ENCODE measurements at regions not wholly inside any gene's neighbourhood (a gene's known extent, or its start where the extent isn't known, plus 50 kb on each side); places are given as distances from the start of the nearest gene placed in this dataset.
"Not testable (repeated sequence)": the region's sequence is repeated elsewhere in the genome, so short reads cannot be mapped to it uniquely, and the experiment has no call there.

DNA sequence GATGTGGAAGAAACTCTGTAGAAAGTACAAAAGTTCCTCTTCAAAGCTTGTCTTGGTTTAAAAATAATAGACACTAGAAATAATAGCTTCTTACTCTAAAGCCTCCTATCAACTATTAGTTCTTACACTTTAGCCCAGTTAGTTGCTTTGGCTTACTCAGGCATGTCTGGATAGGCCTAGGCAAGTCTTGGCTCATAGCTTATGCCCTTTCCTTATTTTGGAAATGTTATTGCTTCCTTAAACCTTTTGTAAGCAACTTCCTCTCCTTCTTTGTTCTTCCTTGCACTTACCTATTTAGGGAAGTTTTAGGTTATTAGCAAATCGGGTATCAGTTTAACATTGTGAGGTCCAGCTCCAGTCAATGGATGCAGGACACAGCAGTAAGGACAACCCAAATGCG is 628.4 kb upstream of the PRR20A start:
- not testable (repeated sequence) for ATAC-seq

DNA sequence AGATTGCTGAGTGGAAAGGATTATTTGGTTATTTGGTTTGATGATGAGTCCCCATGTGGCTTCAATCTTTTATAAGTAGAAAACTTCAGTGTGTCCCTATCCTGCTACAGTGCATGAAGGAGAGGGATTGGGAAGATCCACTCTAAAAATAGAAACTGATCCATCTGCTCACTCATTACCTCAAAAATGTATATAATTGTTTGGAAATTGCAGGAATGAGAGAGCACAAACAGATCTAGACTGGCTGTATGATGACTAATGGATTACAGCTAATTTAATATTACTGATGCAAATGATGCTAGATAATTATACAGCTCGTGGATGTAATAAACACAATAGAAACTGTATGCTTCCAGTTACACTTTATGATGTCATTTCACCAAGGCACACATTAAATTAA is 625.3 kb upstream of the PRR20A start:
- ATAC-seq, result no peak

DNA sequence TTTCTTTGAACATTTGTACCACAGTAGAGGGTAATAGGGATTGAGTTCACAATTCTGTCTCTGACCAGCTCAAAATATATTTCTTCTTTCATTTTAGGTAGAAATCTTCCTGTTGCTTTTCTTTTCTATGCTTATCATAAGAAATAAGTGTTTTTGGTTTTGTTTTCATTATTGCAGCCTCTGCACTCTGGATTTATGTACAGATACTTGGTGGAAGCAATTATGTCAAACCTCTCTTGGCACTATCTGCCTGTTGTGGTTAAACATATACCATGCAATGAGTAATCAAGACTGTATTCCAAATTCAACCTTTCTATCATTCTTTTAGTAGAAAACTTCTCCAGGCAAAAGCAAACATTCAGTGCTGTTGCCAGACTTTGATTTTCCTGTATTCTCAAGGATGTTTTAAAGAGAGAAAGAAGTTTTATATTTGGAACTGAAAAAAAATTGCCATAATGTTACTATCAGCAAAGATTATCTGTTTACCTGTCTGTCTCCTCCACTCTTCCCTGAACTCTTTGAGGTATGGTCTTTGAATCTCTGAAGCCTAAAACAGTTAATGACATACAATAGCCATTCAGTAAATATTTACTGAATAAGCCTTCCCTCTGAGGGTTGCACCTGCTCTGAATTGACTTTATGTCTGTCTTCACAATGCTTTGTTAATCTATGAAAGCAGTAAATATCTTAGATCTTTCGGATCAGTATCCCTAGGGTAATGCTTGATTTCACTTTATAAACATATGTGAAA is 612.5 kb upstream of the PRR20A start:
- no peak for ATAC-seq
- TF ChIP-seq BACH2 (CRISPR knock-in tag; IDR thresholded peaks at IDR 0.05; ENCODE audit: borderline replicate concordance) (no peak), ZFP3 (CRISPR knock-in tag; IDR thresholded peaks at IDR 0.05) (no peak), TCF4 (CRISPR knock-in tag; IDR thresholded peaks at IDR 0.05; ENCODE audit: borderline replicate concordance) (no peak), PPARA (CRISPR knock-in tag; IDR thresholded peaks at IDR 0.05; ENCODE audit: borderline replicate concordance) (no peak), ZFP30 (CRISPR knock-in tag; IDR thresholded peaks at IDR 0.05) (no peak), OSR1 (CRISPR knock-in tag; IDR thresholded peaks at IDR 0.05) (no peak), SNAI2 (CRISPR knock-in tag; IDR thresholded peaks at IDR 0.05) (no peak), ZNF565 (CRISPR knock-in tag; conservative IDR thresholded peaks at IDR 0.05; ENCODE audit: low read depth) (no peak), ZC3H10 (CRISPR knock-in tag; IDR thresholded peaks at IDR 0.05) (no peak)
- TF ChIP-seq, protein P1, sequence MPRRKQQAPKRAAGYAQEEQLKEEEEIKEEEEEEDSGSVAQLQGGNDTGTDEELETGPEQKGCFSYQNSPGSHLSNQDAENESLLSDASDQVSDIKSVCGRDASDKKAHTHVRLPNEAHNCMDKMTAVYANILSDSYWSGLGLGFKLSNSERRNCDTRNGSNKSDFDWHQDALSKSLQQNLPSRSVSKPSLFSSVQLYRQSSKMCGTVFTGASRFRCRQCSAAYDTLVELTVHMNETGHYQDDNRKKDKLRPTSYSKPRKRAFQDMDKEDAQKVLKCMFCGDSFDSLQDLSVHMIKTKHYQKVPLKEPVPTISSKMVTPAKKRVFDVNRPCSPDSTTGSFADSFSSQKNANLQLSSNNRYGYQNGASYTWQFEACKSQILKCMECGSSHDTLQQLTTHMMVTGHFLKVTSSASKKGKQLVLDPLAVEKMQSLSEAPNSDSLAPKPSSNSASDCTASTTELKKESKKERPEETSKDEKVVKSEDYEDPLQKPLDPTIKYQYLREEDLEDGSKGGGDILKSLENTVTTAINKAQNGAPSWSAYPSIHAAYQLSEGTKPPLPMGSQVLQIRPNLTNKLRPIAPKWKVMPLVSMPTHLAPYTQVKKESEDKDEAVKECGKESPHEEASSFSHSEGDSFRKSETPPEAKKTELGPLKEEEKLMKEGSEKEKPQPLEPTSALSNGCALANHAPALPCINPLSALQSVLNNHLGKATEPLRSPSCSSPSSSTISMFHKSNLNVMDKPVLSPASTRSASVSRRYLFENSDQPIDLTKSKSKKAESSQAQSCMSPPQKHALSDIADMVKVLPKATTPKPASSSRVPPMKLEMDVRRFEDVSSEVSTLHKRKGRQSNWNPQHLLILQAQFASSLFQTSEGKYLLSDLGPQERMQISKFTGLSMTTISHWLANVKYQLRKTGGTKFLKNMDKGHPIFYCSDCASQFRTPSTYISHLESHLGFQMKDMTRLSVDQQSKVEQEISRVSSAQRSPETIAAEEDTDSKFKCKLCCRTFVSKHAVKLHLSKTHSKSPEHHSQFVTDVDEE (CRISPR knock-in tag; IDR thresholded peaks at IDR 0.05), result no peak

More for the DNA sequence above, 625.3 kb upstream of the PRR20A start:
- TF ChIP-seq ZC3H10 (CRISPR knock-in tag; IDR thresholded peaks at IDR 0.05) (no peak), ARNTL (CRISPR knock-in tag; IDR thresholded peaks at IDR 0.05; ENCODE audit: borderline replicate concordance, low read depth) (no peak), PPARA (CRISPR knock-in tag; IDR thresholded peaks at IDR 0.05; ENCODE audit: borderline replicate concordance) (no peak), TCF4 (CRISPR knock-in tag; IDR thresholded peaks at IDR 0.05; ENCODE audit: borderline replicate concordance) (no peak), CSDC2 (CRISPR knock-in tag; IDR thresholded peaks at IDR 0.05) (no peak), TOX (CRISPR knock-in tag; IDR thresholded peaks at IDR 0.05; ENCODE audit: borderline replicate concordance) (no peak), GLIS3 (CRISPR knock-in tag; IDR thresholded peaks at IDR 0.05) (no peak), ZNF70 (CRISPR knock-in tag; IDR thresholded peaks at IDR 0.05) (no peak), ZFP30 (CRISPR knock-in tag; IDR thresholded peaks at IDR 0.05) (no peak), RARB (CRISPR knock-in tag; IDR thresholded peaks at IDR 0.05) (no peak), BACH2 (CRISPR knock-in tag; IDR thresholded peaks at IDR 0.05; ENCODE audit: borderline replicate concordance) (no peak), ESRRG (CRISPR knock-in tag; IDR thresholded peaks at IDR 0.05) (no peak), SNAI2 (CRISPR knock-in tag; IDR thresholded peaks at IDR 0.05) (no peak)
- TF ChIP-seq, protein P2, sequence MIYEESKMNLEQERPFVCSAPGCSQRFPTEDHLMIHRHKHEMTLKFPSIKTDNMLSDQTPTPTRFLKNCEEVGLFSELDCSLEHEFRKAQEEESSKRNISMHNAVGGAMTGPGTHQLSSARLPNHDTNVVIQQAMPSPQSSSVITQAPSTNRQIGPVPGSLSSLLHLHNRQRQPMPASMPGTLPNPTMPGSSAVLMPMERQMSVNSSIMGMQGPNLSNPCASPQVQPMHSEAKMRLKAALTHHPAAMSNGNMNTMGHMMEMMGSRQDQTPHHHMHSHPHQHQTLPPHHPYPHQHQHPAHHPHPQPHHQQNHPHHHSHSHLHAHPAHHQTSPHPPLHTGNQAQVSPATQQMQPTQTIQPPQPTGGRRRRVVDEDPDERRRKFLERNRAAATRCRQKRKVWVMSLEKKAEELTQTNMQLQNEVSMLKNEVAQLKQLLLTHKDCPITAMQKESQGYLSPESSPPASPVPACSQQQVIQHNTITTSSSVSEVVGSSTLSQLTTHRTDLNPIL (CRISPR knock-in tag; IDR thresholded peaks at IDR 0.05; ENCODE audit: low read depth), result no peak
- TF ChIP-seq, protein P3, sequence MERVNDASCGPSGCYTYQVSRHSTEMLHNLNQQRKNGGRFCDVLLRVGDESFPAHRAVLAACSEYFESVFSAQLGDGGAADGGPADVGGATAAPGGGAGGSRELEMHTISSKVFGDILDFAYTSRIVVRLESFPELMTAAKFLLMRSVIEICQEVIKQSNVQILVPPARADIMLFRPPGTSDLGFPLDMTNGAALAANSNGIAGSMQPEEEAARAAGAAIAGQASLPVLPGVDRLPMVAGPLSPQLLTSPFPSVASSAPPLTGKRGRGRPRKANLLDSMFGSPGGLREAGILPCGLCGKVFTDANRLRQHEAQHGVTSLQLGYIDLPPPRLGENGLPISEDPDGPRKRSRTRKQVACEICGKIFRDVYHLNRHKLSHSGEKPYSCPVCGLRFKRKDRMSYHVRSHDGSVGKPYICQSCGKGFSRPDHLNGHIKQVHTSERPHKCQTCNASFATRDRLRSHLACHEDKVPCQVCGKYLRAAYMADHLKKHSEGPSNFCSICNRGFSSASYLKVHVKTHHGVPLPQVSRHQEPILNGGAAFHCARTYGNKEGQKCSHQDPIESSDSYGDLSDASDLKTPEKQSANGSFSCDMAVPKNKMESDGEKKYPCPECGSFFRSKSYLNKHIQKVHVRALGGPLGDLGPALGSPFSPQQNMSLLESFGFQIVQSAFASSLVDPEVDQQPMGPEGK (CRISPR knock-in tag; IDR thresholded peaks at IDR 0.05; ENCODE audit: borderline replicate concordance), result no peak
- TF ChIP-seq, protein P4, sequence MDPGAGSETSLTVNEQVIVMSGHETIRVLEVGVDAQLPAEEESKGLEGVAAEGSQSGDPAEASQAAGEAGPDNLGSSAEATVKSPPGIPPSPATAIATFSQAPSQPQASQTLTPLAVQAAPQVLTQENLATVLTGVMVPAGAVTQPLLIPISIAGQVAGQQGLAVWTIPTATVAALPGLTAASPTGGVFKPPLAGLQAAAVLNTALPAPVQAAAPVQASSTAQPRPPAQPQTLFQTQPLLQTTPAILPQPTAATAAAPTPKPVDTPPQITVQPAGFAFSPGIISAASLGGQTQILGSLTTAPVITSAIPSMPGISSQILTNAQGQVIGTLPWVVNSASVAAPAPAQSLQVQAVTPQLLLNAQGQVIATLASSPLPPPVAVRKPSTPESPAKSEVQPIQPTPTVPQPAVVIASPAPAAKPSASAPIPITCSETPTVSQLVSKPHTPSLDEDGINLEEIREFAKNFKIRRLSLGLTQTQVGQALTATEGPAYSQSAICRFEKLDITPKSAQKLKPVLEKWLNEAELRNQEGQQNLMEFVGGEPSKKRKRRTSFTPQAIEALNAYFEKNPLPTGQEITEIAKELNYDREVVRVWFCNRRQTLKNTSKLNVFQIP (CRISPR knock-in tag; IDR thresholded peaks at IDR 0.05; ENCODE audit: borderline replicate concordance, low read depth), result no peak
- TF ChIP-seq, protein P5, sequence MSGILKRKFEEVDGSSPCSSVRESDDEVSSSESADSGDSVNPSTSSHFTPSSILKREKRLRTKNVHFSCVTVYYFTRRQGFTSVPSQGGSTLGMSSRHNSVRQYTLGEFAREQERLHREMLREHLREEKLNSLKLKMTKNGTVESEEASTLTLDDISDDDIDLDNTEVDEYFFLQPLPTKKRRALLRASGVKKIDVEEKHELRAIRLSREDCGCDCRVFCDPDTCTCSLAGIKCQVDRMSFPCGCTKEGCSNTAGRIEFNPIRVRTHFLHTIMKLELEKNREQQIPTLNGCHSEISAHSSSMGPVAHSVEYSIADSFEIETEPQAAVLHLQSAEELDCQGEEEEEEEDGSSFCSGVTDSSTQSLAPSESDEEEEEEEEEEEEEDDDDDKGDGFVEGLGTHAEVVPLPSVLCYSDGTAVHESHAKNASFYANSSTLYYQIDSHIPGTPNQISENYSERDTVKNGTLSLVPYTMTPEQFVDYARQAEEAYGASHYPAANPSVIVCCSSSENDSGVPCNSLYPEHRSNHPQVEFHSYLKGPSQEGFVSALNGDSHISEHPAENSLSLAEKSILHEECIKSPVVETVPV (CRISPR knock-in tag; IDR thresholded peaks at IDR 0.05), result no peak
- TF ChIP-seq, protein P1 (CRISPR knock-in tag; IDR thresholded peaks at IDR 0.05), result no peak
